GM10248 (cell line): ENCODE measurements at regions not wholly inside any gene's neighbourhood (a gene's known extent, or its start where the extent isn't known, plus 50 kb on each side); places are given as distances from the start of the nearest gene placed in this dataset.

Experiments
- CTCF ChIA-PET: fragments of 300-600 bp; sonication (Branson Sonifier 250); formaldehyde crosslinking; extraction: SDS; loops from one replicate; lab custom pipeline; 2021; ENCODE audit warnings: antibody characterized with exemption; lab: Yijun Ruan, JAX
- POLR2A ChIA-PET: fragments of 350-650 bp; sonication (Branson Sonifier 250); formaldehyde crosslinking; extraction: SDS; loops from one replicate; lab custom pipeline; 2020; ENCODE audit warnings: antibody characterized with exemption; lab: Yijun Ruan, JAX
- DNase-seq: peaks from one replicate; pipeline ENCODE4 v3.0.0; 2012; ENCODE audit errors: extremely low spot score
- TF ChIP-seq, protein P1 (sequence below): IDR thresholded peaks from 2 replicates; pipeline ENCODE4 v1.5.1; 2012; ENCODE audit warnings: mild to moderate bottlenecking, low read depth; ENCODE audit errors: extremely low read depth, missing control alignments, control extremely low read depth

DNA sequence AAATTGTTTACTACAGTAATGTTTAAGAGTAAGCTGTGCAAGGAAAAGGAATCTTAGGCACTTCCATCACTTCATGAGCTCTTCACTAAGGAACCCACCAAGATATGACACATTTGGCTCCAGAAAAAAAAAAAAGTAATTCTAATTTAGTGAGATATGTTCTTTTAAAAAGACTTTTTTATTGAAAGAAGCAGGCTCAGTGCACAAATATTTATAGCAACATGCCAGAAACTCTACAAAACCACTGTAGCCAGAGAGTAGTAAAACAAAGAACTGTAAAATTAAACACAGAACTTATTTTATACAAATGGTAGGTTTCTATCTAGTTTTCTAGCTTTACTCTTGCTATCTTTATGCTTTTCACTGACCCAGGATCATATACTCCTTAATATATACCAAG is 434.6 kb upstream of the ADGRL2 start:
- ChIA-PET POLR2A (no interaction called here), CTCF (no interaction called here)
- TF ChIP-seq, protein P1, sequence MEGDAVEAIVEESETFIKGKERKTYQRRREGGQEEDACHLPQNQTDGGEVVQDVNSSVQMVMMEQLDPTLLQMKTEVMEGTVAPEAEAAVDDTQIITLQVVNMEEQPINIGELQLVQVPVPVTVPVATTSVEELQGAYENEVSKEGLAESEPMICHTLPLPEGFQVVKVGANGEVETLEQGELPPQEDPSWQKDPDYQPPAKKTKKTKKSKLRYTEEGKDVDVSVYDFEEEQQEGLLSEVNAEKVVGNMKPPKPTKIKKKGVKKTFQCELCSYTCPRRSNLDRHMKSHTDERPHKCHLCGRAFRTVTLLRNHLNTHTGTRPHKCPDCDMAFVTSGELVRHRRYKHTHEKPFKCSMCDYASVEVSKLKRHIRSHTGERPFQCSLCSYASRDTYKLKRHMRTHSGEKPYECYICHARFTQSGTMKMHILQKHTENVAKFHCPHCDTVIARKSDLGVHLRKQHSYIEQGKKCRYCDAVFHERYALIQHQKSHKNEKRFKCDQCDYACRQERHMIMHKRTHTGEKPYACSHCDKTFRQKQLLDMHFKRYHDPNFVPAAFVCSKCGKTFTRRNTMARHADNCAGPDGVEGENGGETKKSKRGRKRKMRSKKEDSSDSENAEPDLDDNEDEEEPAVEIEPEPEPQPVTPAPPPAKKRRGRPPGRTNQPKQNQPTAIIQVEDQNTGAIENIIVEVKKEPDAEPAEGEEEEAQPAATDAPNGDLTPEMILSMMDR = no peak
- no peak for DNase-seq

DNA sequence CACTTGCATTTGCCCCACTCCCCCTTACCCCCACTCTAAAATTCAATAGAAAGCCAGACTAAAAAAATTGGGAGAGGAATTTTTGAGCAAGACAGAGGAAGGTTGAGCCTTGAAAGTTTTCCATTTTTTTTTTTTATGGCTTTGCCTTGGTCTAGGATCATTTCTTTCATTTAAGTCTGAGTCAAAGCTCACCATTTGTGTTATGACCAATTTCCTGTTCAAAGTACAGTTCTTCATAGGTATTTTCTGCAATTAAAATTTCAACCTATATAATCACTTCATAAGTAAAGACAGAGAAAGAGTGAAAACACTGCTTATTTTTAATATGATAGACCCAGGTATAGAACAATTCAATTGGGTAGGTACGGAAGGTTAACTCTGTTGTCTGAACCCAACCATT is 436.6 kb upstream of the ADGRL2 start:
- TF ChIP-seq, protein P1 = no peak
- POLR2A ChIA-PET = no interaction called here
- CTCF ChIA-PET = no interaction called here
- DNase-seq = no peak

DNA sequence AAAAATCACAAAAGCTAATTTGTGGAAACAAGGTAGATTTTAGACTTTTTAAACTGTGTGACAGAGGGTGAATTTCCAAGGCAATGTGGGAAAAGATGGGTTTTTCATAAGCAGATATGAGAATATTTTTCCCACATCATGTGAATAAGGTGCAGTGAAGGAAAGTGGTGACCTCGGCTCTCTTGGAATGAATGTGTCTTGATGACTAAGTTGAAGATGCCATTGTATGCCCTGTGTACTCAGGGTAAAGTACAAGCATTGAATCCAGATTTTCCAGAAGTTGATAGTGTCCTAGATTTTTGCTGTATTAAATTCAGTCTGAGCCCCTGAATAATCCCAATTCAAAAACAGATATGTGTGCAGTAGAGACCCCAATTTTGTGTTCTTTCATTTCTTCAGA is 442.6 kb upstream of the ADGRL2 start:
- DNase-seq = no peak
- CTCF ChIA-PET = no interaction called here
- TF ChIP-seq, protein P1 = no peak
- POLR2A ChIA-PET = no interaction called here

DNA sequence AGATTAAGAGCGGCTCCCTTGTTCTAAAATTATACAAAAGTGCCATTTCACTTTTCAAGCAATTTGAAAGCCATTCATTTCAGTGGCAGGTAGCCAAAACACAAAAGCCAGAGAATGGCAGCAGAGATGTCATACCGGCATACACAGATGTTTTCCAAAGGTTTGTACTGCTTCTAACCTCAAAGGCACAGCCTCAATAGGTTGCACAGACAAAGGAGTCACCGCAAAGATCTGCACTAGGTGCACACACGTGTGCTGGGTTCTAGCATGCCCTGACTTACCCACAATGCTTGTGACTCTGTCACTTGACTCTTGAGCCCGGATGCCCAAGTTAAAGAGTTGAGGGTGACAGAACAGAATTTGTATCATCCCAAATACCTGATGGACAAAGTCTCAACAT is 448.9 kb upstream of the ADGRL2 start:
- no peak for DNase-seq
- TF ChIP-seq, protein P1 = no peak
- ChIA-PET CTCF (no interaction called here), POLR2A (no interaction called here)

DNA sequence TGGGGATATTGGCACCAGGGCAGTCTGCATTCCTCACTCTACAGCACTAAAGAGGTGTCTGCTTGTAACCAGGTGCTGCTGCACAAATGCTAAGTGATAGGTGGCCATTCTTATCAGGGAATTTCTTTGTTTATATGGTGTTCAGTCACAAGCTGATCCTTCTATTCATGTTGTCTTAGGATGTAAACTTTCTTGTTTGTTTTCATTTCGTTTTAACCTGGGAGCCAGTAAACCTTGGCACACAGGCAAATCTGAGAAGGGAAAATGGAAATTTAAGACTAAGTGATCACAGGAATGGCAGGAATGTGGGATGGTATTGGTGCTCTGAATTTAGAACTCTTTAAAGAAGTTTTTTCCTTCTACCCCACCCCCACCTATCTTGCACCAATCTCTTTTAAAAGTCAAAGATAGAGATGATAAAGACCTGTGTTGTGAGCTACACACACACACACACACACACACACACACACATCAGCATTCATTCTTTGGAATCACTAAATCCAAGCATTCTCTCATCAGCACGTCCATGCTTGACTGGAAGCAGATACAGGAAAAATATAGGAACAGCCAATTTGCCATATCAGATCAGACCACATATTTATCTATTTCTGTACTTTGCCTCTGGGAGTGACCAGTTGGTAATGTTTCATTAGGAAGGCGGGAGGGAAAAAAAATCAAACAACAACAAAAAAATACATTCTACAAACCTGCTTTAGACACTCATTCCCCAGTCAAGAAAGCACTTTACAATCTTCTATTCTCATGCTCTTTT is 451.4 kb upstream of the ADGRL2 start:
- ChIA-PET POLR2A (no interaction called here), CTCF (no interaction called here)
- DNase-seq = no peak
- TF ChIP-seq, protein P1 = no peak

DNA sequence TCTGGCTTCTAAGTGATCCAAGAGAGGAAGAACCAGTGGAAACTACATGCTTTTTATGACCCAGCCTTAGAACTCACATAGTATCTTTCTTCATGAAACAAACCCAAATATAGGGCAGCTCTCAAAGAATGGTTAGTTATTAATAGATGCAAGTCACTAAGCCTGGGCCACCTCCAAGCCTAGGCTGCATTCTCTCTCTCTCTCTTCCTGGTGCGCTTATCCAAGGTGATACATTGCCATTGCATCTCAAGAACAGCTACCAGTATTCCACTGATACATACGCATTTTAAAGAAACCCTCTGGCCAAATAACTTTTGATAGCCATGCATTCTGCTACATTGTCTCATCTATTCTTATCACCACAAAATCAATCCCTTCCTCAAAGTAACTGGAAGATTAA is 455.6 kb upstream of the ADGRL2 start:
- TF ChIP-seq, protein P1 = no peak
- CTCF ChIA-PET = no interaction called here
- POLR2A ChIA-PET = no interaction called here
- no peak for DNase-seq
